GM21717 (cell line): ENCODE measurements at regions not wholly inside any gene's neighbourhood (a gene's known extent, or its start where the extent isn't known, plus 50 kb on each side); places are given as distances from the start of the nearest gene placed in this dataset.
"Not testable (repeated sequence)": the region's sequence is repeated elsewhere in the genome, so short reads cannot be mapped to it uniquely, and the experiment has no call there.

Experiments used
- ATAC-seq: cut with Tn5 transposase; IDR thresholded peaks from one replicate; pipeline ENCODE4 v1.9.1; 2021; ENCODE audit warnings: mild to moderate bottlenecking, moderate library complexity; ENCODE audit not compliant: unreplicated experiment

GRCh38 chr14:71355324-71356201 lies 448.3 kb downstream of the PCNX1 start:
- no peak for ATAC-seq

- peak; percentile 45 for ATAC-seq
These were observed 451.1 kb downstream of the PCNX1 start for GRCh38 chr14:71358209-71358931.

- ATAC-seq: not testable (repeated sequence)
These were observed 451.7 kb downstream of the PCNX1 start for GRCh38 chr14:71358932-71359421.

GRCh38 chr14:71359823-71360222 lies 452.6 kb downstream of the PCNX1 start:
- ATAC-seq: no peak

- ATAC-seq: no peak
These were observed 454.1 kb downstream of the PCNX1 start for GRCh38 chr14:71361336-71361735.

GRCh38 chr14:71361874-71362273 lies 454.6 kb downstream of the PCNX1 start:
- ATAC-seq: no peak

GRCh38 chr14:71362282-71362681 lies 455.0 kb downstream of the PCNX1 start:
- ATAC-seq: no peak

- ATAC-seq: peak; percentile 53
These were observed 455.8 kb downstream of the PCNX1 start for GRCh38 chr14:71362920-71363584.

GRCh38 chr14:71363946-71364925 lies 457.0 kb downstream of the PCNX1 start:
- no peak for ATAC-seq

GRCh38 chr14:71365361-71365760 lies 458.1 kb downstream of the PCNX1 start:
- ATAC-seq: no peak

GRCh38 chr14:71366861-71367260 lies 459.6 kb downstream of the PCNX1 start:
- ATAC-seq: no peak

GRCh38 chr14:71371711-71372396 lies 464.6 kb downstream of the PCNX1 start:
- no peak for ATAC-seq

- no peak for ATAC-seq
These were observed 465.2 kb downstream of the PCNX1 start for GRCh38 chr14:71372411-71372838.

GRCh38 chr14:71373773-71374172 lies 466.5 kb downstream of the PCNX1 start:
- no peak for ATAC-seq

- ATAC-seq: no peak
These were observed 467.7 kb downstream of the PCNX1 start for GRCh38 chr14:71374989-71375388.

GRCh38 chr14:71377099-71377498 lies 469.8 kb downstream of the PCNX1 start:
- ATAC-seq: no peak

GRCh38 chr14:71380271-71380670 lies 473.0 kb downstream of the PCNX1 start:
- no peak for ATAC-seq

GRCh38 chr14:71381814-71382213 lies 474.6 kb downstream of the PCNX1 start:
- ATAC-seq: no peak

- no peak for ATAC-seq
These were observed 475.1 kb downstream of the PCNX1 start for GRCh38 chr14:71382315-71382714.

- no peak for ATAC-seq
These were observed 476.3 kb downstream of the PCNX1 start for GRCh38 chr14:71383510-71383909.
